ENCODE measurements at regions not wholly inside any gene's neighbourhood (a gene's known extent, or its start where the extent isn't known, plus 50 kb on each side); places are given as distances from the start of the nearest gene placed in this dataset.

DNA sequence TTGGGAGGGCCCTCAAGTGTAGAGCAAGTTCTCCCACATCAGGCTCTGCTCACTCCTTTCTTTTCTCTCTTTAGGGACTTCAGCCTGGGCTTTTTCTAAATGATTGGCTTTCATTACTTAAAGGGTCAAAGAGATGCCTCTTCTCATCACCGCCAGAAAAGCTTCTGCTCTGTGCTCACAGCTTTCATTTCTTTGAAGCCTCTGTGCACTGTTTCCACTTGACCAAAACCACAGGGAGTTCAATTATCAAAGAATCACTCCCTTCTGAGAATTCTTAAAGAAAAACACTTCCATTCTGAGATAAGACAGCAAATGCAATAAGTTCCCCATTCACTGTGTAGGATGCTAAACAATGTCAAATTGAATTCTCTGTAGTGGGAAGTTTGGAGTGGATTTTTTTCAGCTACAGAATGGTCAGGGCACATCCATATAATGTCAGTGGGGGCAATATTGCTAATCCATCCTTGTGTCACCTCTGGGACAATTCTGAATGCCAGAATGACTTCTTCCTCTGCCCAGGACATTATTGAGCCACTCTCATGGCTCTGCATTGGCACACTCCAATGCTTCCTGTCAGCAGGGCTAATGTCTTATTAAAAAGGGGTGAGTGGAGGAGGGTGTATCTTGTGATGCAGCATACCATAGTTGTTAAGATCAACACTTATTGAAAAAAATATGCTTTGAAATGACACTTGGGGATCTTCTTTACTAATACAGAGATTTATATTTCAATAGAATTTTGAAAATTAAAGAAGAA lies 217.6 kb downstream of the SNCA start:
- Histone ChIP-seq H3K27me3 (no peaks in the 10 kb centered on the region), H3K4me3 (no peak overlapping the region), H3K27ac (no peak overlapping the region), H3K36me3 (no peaks in the 10 kb centered on the region), H3K9me3 (no peaks in the 10 kb centered on the region), H3K4me1 (no peaks in the 10 kb centered on the region)
- no peak for DNase-seq
- in situ Hi-C loops (cut with MboI; ENCODE audit: low pct_ligation_motif_present in 1 of 4, low pct_unique_long_range_greater_than_20kb in 1 of 4, low sequenced_read_pairs in 3 of 4): no loop called here
- intact Hi-C loops (cut with DNase I; ENCODE audit: low total_unique reads): no loop called here
- 64 to 67% methylated on average over 1 of the region's 1 CpG for WGBS, 2 donors (ENCODE audit: low coverage in 1 of 2)
- TF ChIP-seq POLR2A (IDR thresholded peaks at IDR 0.05) (no peak), EP300 (IDR thresholded peaks at IDR 0.05; ENCODE audit: low read depth) (no peak), POLR2AphosphoS5 (IDR thresholded peaks at IDR 0.05) (no peak)
- TF ChIP-seq, protein P1, sequence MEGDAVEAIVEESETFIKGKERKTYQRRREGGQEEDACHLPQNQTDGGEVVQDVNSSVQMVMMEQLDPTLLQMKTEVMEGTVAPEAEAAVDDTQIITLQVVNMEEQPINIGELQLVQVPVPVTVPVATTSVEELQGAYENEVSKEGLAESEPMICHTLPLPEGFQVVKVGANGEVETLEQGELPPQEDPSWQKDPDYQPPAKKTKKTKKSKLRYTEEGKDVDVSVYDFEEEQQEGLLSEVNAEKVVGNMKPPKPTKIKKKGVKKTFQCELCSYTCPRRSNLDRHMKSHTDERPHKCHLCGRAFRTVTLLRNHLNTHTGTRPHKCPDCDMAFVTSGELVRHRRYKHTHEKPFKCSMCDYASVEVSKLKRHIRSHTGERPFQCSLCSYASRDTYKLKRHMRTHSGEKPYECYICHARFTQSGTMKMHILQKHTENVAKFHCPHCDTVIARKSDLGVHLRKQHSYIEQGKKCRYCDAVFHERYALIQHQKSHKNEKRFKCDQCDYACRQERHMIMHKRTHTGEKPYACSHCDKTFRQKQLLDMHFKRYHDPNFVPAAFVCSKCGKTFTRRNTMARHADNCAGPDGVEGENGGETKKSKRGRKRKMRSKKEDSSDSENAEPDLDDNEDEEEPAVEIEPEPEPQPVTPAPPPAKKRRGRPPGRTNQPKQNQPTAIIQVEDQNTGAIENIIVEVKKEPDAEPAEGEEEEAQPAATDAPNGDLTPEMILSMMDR (IDR thresholded peaks at IDR 0.05): no peak

DNA sequence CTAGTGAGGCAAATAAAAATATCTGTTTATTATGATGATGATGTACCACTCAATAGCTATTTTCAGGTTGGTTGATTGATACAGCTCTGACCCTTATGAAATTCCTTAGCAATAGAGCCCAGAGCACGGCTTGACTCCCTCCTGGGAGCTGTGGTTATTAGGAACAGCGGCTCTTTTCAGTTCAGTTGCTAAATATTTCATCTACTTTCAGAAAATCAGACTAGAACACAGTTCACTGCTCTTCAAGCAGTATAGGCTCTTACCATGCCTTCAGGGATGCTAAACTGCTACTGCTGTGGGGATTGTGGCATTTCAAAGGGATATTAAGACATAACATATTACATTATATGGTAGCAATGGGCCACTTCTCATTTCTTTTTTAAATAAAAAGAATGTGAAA lies 218.8 kb downstream of the SNCA start:
- 85% methylated on average over 2 of the region's 2 CpGs; no CpG with 5 or more reads in 1 of the 2 donors for WGBS, 2 donors (ENCODE audit: low coverage in 1 of 2)
- in situ Hi-C loops (cut with MboI; ENCODE audit: low pct_ligation_motif_present in 1 of 4, low pct_unique_long_range_greater_than_20kb in 1 of 4, low sequenced_read_pairs in 3 of 4) (no loop called here), intact Hi-C loops (cut with DNase I; ENCODE audit: low total_unique reads) (no loop called here)
- TF ChIP-seq POLR2A (IDR thresholded peaks at IDR 0.05) (no peak), EP300 (IDR thresholded peaks at IDR 0.05; ENCODE audit: low read depth) (no peak), POLR2AphosphoS5 (IDR thresholded peaks at IDR 0.05) (no peak)
- TF ChIP-seq, protein P1 (IDR thresholded peaks at IDR 0.05): no peak
- Histone ChIP-seq H3K36me3 (no peaks in the 10 kb centered on the region), H3K4me1 (no peaks in the 10 kb centered on the region), H3K9me3 (no peaks in the 10 kb centered on the region), H3K27me3 (no peaks in the 10 kb centered on the region), H3K4me3 (no peak overlapping the region), H3K27ac (no peak overlapping the region)
- no peak for DNase-seq

DNA sequence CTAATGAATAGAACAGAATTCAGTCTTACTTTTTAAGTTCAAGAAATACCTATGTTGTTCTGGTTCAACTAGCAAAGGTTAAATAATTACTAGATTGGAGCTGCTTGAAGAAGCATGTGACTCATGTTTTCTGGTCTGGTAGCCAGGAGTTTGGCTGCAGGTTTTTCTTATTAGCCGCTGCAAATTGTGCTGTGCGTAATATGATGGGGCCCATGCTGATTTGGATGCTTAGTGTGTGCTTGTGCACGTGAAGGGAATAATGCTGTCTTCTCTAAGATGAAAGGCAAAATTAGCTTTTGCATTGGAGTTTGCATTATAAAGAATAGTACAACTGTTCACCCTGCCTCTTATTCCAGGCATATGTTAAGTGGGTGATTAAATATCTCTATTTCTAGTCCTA lies 219.6 kb downstream of the SNCA start:
- WGBS, 2 donors (ENCODE audit: low coverage in 1 of 2): 57 to 70% methylated on average over 3 of the region's 3 CpGs
- TF ChIP-seq POLR2AphosphoS5 (IDR thresholded peaks at IDR 0.05) (no peak), POLR2A (IDR thresholded peaks at IDR 0.05) (no peak), EP300 (IDR thresholded peaks at IDR 0.05; ENCODE audit: low read depth) (no peak)
- TF ChIP-seq, protein P1 (IDR thresholded peaks at IDR 0.05): no peak

DNA sequence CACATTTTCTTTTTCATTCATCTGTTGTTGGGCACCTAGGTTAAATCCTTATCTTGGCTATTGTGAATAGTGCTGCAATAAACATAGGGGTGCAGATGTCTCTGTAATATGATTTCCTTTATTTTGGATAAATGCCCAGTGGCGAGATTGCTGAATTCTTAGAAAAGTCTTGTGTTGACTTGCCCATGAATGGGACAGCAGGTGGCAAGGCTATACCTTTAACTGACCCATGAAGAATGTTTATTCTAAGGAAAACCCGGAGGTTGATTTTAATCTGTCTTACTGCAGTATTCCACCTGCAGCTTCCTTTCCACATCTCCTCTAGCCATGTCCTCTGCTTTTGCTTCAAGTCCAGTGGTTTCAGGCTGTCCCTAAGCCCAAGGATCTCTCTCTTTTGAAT lies 220.6 kb downstream of the SNCA start:
- no peak overlapping the region for H3K4me3 ChIP-seq
- no peaks in the 10 kb centered on the region for H3K4me1 ChIP-seq
- 26 to 41% methylated on average over 2 of the region's 2 CpGs for WGBS, 2 donors (ENCODE audit: low coverage in 1 of 2)
- DNase-seq: no peak
- TF ChIP-seq EP300 (IDR thresholded peaks at IDR 0.05; ENCODE audit: low read depth) (no peak), POLR2A (IDR thresholded peaks at IDR 0.05) (no peak), POLR2AphosphoS5 (IDR thresholded peaks at IDR 0.05) (no peak)
- TF ChIP-seq, protein P1 (IDR thresholded peaks at IDR 0.05): no peak
- no peaks in the 10 kb centered on the region for H3K9me3 ChIP-seq
- intact Hi-C loops (cut with DNase I; ENCODE audit: low total_unique reads) (no loop called here), in situ Hi-C loops (cut with MboI; ENCODE audit: low pct_ligation_motif_present in 1 of 4, low pct_unique_long_range_greater_than_20kb in 1 of 4, low sequenced_read_pairs in 3 of 4) (no loop called here)
- H3K36me3 ChIP-seq: no peaks in the 10 kb centered on the region
- no peaks in the 10 kb centered on the region for H3K27me3 ChIP-seq
- H3K27ac ChIP-seq: no peak overlapping the region

More for the DNA sequence above, 219.6 kb downstream of the SNCA start:
- Histone ChIP-seq H3K9me3 (no peaks in the 10 kb centered on the region), H3K4me1 (no peaks in the 10 kb centered on the region), H3K4me3 (no peak overlapping the region), H3K36me3 (no peaks in the 10 kb centered on the region), H3K27me3 (no peaks in the 10 kb centered on the region), H3K27ac (no peak overlapping the region)
- in situ Hi-C loops (cut with MboI; ENCODE audit: low pct_ligation_motif_present in 1 of 4, low pct_unique_long_range_greater_than_20kb in 1 of 4, low sequenced_read_pairs in 3 of 4) (no loop called here), intact Hi-C loops (cut with DNase I; ENCODE audit: low total_unique reads) (no loop called here)
- DNase-seq: no peak

Data from transverse colon (tissue), 4 donors.